OCI-LY3 (cell line): ENCODE measurements at regions not wholly inside any gene's neighbourhood (a gene's known extent, or its start where the extent isn't known, plus 50 kb on each side); places are given as distances from the start of the nearest gene placed in this dataset.
"Not testable (repeated sequence)": the region's sequence is repeated elsewhere in the genome, so short reads cannot be mapped to it uniquely, and the experiment has no call there.

ENCODE experiments used
- H2AFZ ChIP-seq: fragments of 200-600, 300-600 bp; shearing (Covaris generic); 2 replicates; pipeline ENCODE4 v1.6.0; 2014; ENCODE audit warnings: antibody characterized with exemption, low read depth, low read length
- H3K27ac ChIP-seq: fragments of 200-600, 300-600 bp; sonication (generic); 2 replicates; pipeline ENCODE4 v1.5.1; 2014; ENCODE audit warnings: mild to moderate bottlenecking, low read length, moderate library complexity, mixed read lengths
- H3K27me3 ChIP-seq: fragments of 200-600, 300-600 bp; sonication (generic); 2 replicates; pipeline ENCODE4 v1.6.1; 2014; ENCODE audit warnings: low read depth, low read length, mixed read lengths
- H3K36me3 ChIP-seq: fragments of 200-600, 300-600 bp; sonication (generic); replicated peaks from 2 replicates; pipeline ENCODE3; 2014; ENCODE audit warnings: low read depth, low read length, mixed read lengths
- H3K4me1 ChIP-seq: fragments of 300-600, 200-600 bp; sonication (generic); 2 replicates; pipeline ENCODE4 v1.6.1; 2014; ENCODE audit warnings: low read length, mixed read lengths
- H3K4me2 ChIP-seq: fragments of 200-600, 300-600 bp; sonication (generic); 2 replicates; pipeline ENCODE4 v1.6.1; 2014; ENCODE audit warnings: low read length, mixed read lengths
- H3K4me3 ChIP-seq: fragments of 300-600, 200-600 bp; sonication (generic); 2 replicates; pipeline ENCODE4 v1.5.1; 2014; ENCODE audit warnings: antibody characterized with exemption, mild to moderate bottlenecking, low read length, moderate library complexity
- H3K79me2 ChIP-seq: fragments of 300-600, 200-600 bp; shearing (Covaris generic); 2 replicates; pipeline ENCODE4 v1.6.1; 2014; ENCODE audit warnings: mild to moderate bottlenecking, low read length, mixed read lengths
- H3K9ac ChIP-seq: fragments of 300-600, 200-600 bp; shearing (Covaris generic); 2 replicates; pipeline ENCODE4 v1.6.0; 2014; ENCODE audit warnings: mild to moderate bottlenecking, low read length, moderate library complexity
- H3K9me3 ChIP-seq: fragments of 200-600, 300-600 bp; shearing (Covaris generic); 2 replicates; pipeline ENCODE4 v1.6.1; 2014; ENCODE audit warnings: low read length, mixed read lengths; ENCODE audit not compliant: insufficient read depth
- H4K20me1 ChIP-seq: fragments of 200-600, 300-600 bp; sonication (generic); 2 replicates; pipeline ENCODE4 v1.6.1; 2016; ENCODE audit warnings: low read length, mixed read lengths; ENCODE audit not compliant: insufficient read depth
- EZH2phosphoT487 ChIP-seq: fragments of 200-600 bp; shearing (Covaris generic); IDR thresholded peaks from 2 replicates; pipeline ENCODE4 v1.6.1; 2018; ENCODE audit warnings: antibody characterized with exemption, mixed run types, low read depth
- TF ChIP-seq, protein P1 (sequence below): fragments of 200-600, 300-600 bp; sonication (generic); IDR thresholded peaks from 2 replicates; pipeline ENCODE4 v1.5.1; 2014; ENCODE audit warnings: antibody characterized with exemption, low read length, low read depth

DNA sequence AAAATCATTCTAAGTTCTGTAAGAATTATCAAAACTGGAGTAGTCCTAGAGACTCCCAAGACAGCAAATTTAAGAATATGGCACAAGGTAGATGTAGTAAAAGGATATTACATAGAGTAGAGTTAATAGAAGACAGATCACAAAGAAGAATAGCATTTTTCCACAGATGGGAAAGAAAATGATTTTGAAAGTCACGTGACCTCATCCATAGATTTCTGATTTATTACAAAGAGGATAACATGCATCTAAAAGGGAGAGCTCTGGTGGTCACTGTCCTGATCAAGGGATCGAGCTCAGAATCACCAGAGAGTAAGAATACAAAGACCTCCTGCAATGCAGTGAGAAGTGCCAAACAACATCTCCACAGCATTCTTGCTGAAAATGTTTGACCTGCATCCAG, 354.4 kb downstream of the TBL1XR1 start:
- TF ChIP-seq, protein P1, sequence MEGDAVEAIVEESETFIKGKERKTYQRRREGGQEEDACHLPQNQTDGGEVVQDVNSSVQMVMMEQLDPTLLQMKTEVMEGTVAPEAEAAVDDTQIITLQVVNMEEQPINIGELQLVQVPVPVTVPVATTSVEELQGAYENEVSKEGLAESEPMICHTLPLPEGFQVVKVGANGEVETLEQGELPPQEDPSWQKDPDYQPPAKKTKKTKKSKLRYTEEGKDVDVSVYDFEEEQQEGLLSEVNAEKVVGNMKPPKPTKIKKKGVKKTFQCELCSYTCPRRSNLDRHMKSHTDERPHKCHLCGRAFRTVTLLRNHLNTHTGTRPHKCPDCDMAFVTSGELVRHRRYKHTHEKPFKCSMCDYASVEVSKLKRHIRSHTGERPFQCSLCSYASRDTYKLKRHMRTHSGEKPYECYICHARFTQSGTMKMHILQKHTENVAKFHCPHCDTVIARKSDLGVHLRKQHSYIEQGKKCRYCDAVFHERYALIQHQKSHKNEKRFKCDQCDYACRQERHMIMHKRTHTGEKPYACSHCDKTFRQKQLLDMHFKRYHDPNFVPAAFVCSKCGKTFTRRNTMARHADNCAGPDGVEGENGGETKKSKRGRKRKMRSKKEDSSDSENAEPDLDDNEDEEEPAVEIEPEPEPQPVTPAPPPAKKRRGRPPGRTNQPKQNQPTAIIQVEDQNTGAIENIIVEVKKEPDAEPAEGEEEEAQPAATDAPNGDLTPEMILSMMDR, result no peak
- no peak for TF ChIP-seq EZH2phosphoT487
- Histone ChIP-seq H3K27me3 (no peaks in the 10 kb centered on the region), H4K20me1 (no peaks in the 10 kb centered on the region), H3K79me2 (no peaks in the 10 kb centered on the region), H3K27ac (no peak overlapping the region), H2AFZ (no peak overlapping the region), H3K4me3 (no peak overlapping the region), H3K9ac (no peak overlapping the region), H3K9me3 (no peaks in the 10 kb centered on the region), H3K36me3 (no peaks in the 10 kb centered on the region), H3K4me2 (no peak overlapping the region), H3K4me1 (peaks cover 2% of the 10 kb centered on the region)

DNA sequence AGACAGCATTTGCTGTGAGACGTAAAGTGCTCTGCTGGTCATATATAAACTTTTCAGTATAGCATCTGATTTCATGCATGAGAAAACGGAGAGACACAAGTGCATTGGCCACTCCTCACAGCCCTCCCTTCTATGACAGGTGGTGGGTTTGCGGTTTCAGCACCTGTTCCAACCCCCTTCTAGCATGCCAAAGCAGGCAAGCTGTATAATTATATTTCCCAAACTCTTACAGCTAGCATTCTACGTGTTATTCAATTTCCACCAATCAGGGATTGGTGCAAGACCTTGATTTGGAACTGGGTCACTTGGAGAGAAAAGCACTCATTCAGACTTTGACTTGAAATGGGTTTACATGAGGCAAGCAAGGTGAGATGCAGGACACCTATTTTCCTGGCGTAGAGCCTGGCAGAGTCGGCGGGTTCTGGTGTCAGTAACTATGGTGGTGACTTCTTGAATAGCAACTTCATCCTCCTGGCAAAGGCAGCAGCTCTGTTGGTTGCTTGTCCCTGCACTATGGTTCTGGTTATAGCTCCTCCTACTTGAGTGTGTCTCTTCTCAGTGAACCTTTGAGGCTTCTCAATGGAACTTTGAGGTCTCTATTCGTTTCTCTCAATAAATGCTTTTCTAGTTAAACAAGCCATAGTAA, 356.5 kb downstream of the TBL1XR1 start:
- H3K4me1 ChIP-seq, result peaks cover 9% of the 10 kb centered on the region; the same call in 1 of the 2 replicates
- H3K79me2 ChIP-seq, result no peaks in the 10 kb centered on the region
- H3K9me3 ChIP-seq, result no peaks in the 10 kb centered on the region
- H3K36me3 ChIP-seq, result no peaks in the 10 kb centered on the region
- H4K20me1 ChIP-seq, result no peaks in the 10 kb centered on the region
- H3K4me3 ChIP-seq, result no peak overlapping the region
- H3K27ac ChIP-seq, result no peak overlapping the region
- H3K4me2 ChIP-seq, result no peak overlapping the region
- H3K27me3 ChIP-seq, result no peaks in the 10 kb centered on the region
- no peak overlapping the region for H3K9ac ChIP-seq
- TF ChIP-seq, protein P1, result no peak
- TF ChIP-seq EZH2phosphoT487, result no peak
- no peak overlapping the region for H2AFZ ChIP-seq

DNA sequence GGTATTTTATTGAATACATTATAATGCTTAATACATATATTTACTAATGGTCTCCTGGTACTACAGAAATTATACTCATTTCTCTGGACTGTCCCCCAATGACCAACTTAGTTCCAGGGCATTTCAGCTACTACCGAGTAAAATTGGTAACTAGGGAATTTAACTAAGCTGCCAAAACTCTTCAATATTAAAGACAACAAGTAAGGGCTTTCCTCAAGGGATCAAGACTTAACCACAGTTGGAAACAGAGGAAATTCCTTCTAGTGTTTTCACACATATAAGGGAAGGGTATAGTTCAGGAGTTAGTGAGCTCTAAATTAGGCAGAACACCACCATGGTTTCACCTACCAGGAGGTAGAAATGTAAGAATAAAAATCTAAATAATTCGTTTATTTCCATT, 357.4 kb downstream of the TBL1XR1 start:
- Histone ChIP-seq H3K27ac (no peak overlapping the region), H2AFZ (no peak overlapping the region), H3K4me3 (no peak overlapping the region), H3K4me2 (no peak overlapping the region), H3K79me2 (no peaks in the 10 kb centered on the region), H3K36me3 (no peaks in the 10 kb centered on the region), H4K20me1 (no peaks in the 10 kb centered on the region), H3K4me1 (peaks cover 9% of the 10 kb centered on the region; the same call in 1 of the 2 replicates), H3K9me3 (no peaks in the 10 kb centered on the region), H3K9ac (no peak overlapping the region), H3K27me3 (no peaks in the 10 kb centered on the region)
- TF ChIP-seq EZH2phosphoT487, result no peak
- TF ChIP-seq, protein P1, result no peak

DNA sequence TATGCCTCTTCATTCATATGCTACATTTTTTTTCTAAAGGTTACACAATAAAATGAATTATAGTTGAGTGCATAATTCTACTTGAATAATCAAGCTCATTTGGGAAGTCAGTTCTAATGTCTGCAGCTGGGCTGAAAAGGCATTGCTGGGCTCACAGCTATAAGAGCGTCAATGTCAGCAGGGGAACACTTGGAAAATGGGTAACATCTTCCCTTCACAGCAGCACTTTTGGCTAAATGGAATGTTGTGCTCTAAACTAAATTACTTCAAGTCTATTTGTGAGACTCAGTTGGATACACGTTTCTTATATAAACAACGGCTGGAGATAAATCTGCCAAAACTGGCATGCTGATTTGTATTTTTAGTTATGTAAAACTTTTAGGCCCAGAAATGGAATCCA, 357.8 kb downstream of the TBL1XR1 start:
- Histone ChIP-seq H3K9ac (no peak overlapping the region), H3K27me3 (no peaks in the 10 kb centered on the region), H2AFZ (no peak overlapping the region), H3K9me3 (no peaks in the 10 kb centered on the region), H3K4me1 (peaks cover 9% of the 10 kb centered on the region; the same call in 1 of the 2 replicates), H3K36me3 (no peaks in the 10 kb centered on the region), H3K27ac (no peak overlapping the region), H3K4me3 (no peak overlapping the region), H3K4me2 (no peak overlapping the region), H4K20me1 (no peaks in the 10 kb centered on the region), H3K79me2 (no peaks in the 10 kb centered on the region)
- TF ChIP-seq, protein P1, result no peak
- TF ChIP-seq EZH2phosphoT487, result no peak

DNA sequence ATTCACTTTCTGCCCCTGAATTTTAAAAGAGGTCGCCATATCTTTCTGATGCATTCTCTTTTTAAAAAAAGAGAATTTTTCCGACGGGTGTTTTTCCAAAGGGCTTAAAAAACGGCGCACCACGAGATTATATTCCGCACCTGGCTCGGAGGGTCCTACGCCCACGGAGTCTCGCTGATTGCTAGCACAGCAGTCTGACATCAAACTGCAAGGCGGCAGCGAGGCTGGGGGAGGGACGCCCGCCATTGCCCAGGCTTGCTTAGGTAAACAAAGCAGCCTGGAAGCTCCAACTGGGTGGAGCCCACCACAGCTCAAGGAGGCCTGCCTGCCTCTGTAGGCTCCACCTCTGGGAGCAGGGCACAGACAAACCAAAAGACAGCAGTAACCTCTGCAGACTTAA, 370.0 kb downstream of the TBL1XR1 start:
- H3K27me3 ChIP-seq, H3K4me1 ChIP-seq, H3K9ac ChIP-seq, H3K4me3 ChIP-seq, H3K79me2 ChIP-seq, H3K4me2 ChIP-seq, H3K9me3 ChIP-seq, H3K36me3 ChIP-seq, H2AFZ ChIP-seq, H4K20me1 ChIP-seq, H3K27ac ChIP-seq: not testable (repeated sequence)
